GM11168 (cell line): ENCODE measurements at regions not wholly inside any gene's neighbourhood (a gene's known extent, or its start where the extent isn't known, plus 50 kb on each side); places are given as distances from the start of the nearest gene placed in this dataset.

Source experiments
- in situ Hi-C: fragments of 300-500 bp; cut with MboI; formaldehyde crosslinking; loops from one replicate; pipeline ENCODE4 v1.12.0; 2022; ENCODE audit warnings: low sequenced_read_pairs; ENCODE audit not compliant: unreplicated experiment

DNA sequence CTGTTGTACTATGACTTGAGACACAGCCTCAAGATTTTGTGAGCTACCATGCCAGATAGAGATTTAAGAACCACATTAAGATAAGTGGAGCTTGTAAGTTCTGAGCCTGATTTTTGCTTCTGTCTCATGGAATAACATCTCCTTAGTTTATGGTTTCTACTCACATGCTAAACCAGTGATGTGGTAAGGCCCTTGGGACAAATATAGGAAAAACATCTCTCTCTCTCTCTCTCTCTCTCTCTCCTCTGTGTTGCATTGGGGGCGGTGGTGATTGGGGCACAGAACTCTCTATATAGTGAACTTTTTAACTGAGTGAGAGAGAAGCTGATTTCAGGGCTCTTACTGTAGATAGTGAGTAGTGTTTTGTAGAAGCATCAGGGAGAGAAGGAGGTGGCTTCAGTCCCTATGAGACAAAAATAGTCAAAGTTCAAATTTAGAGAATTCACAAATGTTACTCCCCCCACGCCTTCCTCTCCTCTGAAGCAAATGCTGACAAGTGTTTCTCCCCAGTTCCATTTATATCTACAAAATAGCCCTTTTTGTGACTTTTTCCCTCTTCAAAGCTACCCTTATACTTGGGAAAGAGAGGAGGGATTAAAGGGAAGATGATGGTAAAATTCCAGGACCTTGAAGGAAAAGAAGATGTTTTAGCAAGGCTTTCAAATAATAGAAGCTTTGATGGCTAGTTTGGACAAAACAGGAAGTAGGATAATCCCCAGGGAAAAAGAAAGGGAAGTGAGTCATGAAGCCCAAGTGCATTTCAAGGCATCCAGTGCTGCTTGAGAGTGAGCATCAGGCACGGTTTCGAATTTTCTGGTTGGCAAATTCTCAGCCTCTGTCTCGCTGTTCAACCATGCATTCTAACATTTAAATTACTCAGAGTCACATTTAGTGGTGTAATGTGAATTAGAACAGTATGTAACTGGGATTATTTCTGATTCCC is 134.3 kb upstream of the AP1S2 start:
- in situ Hi-C loops = no loop called here

DNA sequence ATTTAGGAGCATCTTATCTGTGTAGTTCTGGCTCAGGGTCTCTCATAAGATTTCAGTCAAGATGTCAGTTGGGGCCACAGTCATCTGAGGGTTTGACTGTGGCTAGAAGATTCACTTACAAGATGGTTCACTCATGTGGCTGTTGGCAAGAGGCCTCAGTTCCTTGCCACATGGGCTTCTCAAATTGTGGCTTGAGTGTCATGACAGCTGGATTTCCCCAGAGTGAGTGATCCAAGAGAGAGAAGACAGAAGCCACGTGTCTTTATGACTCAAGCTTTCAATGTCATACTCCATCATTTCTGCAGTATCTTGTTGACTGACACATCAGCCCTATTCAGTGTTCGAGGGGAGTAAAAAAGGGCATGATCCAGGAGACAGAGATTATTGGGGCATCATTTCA is 131.3 kb upstream of the AP1S2 start:
- in situ Hi-C loops = no loop called here

GRCh38 chrX:15983034-15983433 is 128.4 kb upstream of the AP1S2 start:
- in situ Hi-C loops = no loop called here

DNA sequence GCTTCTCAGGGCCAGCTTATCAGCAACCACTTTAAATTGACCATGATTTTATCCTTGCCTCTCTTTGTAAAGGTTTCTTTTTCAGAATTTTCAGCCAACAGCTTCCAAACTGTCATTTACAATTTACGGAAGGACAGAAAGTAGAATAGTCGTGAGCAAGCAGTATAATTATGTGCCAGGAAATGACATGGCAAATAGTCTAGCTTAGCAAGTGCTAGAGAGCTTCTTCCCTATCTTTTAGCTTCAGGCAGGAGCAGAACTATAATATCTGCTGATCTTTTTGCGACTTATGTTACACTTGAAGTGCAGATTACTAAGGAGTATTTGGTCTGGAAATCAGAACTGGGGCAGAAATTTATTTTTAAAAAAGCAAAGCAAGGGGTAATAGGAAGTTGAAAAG is 123.0 kb upstream of the AP1S2 start:
- in situ Hi-C loops = no loop called here

DNA sequence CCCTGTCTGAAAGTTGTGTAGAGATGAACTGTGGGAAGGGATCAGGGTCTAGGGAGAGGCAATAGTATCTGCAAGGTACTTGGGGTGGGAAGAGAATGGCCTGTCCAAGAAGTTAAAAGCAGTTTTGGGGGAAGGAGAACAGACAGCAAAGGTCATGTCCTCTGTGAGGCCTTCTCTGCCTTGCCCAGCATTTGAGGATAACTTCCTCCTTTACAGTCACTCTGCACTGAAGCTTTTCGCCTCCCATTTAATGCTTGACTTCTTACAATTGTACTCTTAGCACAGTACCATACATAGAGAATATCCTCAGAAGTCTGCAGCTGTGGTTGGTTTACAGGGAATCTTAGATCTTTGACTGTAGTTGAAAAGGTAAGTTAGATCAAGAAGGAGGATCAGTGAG is 121.8 kb upstream of the AP1S2 start:
- in situ Hi-C loops = no loop called here

DNA sequence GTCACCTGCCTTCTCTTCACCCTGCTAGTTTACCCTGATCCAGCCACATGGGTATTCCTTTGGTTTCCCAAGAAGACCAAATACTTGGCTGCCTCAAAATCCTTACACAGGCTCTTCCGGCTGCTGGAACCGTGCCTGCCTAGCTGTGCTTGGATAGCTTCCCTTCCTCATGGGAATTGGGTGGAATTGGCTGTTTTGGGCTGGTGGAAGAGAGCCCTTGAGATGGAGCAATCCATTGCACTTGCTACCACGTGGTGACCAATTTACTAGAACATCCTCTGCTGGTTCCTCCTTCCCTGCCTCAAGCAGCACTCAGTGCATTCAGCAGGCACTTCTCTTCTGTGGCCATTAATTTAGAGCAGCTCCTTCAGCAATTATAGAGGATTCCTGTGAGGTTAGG is 119.3 kb upstream of the AP1S2 start:
- in situ Hi-C loops = no loop called here

GRCh38 chrX:15973299-15973698 is 118.7 kb upstream of the AP1S2 start:
- in situ Hi-C loops = no loop called here

DNA sequence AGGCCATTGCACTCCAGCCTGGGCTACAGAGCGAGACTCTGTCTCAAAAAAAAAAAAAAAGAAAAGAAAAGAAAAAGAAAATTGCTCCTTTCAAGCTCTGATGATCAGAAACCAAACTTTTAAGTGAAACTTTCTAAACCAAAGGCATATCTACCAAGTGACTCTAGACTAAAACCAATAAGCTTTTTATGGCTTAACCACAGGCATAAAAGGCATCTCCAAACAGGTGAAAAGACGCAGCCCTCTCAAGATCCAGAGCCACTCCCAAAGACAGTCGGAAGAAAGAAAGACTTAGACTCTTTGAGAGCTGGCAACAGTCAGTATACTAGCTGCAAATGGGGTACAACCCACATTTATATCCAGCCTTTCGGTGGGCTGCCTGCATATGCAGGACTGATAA is 117.1 kb upstream of the AP1S2 start:
- in situ Hi-C loops = no loop called here

- in situ Hi-C loops = no loop called here
These were observed 109.2 kb upstream of the AP1S2 start for GRCh38 chrX:15963858-15964257.

GRCh38 chrX:15960237-15960636 is 105.6 kb upstream of the AP1S2 start:
- in situ Hi-C loops = no loop called here

DNA sequence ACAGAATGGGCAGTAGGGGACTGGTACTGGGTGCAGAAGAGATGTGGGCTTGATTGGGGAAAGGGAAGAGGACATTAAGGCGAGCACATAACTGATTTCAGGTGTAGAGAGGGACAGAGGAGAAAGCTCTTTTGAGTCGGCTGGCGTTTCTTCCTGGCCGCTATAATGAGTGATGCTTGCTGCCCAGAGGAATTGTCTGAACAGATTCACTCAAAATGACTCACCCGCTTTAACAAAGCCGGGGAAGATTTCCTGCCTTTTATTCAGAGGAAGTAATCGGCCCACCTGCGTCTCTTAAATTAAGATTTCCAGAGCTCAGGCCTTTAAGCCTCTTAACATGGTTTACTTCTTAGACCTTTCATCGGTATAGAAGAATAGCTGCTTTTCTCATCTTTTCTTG is 102.1 kb upstream of the AP1S2 start:
- in situ Hi-C loops = no loop called here

DNA sequence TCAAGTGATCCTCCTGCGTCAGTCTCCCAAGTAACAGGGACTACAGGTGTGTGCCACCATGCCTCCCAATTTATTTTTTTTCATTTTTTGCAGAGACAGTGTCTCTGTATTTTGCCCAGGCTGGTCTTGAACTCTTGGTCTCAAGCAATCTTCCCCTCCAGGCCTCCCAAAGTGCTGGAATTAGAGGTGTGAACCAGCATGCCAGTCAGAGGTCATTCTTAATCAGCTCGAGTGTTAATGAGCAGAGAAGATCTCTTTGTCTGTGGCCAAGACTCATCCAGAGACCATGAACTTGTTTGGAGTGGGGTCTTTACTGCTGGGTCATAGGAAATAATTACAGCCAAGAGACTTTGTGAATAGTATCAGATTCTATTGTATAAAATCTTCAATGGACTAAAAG is 99.2 kb upstream of the AP1S2 start:
- in situ Hi-C loops = no loop called here

GRCh38 chrX:15952212-15952611 is 97.6 kb upstream of the AP1S2 start:
- in situ Hi-C loops = no loop called here

- in situ Hi-C loops = loop anchor here (25.0 kb wide), 2 partner anchors 189 to 489 kb away; no protein-coding TSS in a partner anchor
These were observed 93.7 kb upstream of the AP1S2 start for GRCh38 chrX:15948318-15948660.

DNA sequence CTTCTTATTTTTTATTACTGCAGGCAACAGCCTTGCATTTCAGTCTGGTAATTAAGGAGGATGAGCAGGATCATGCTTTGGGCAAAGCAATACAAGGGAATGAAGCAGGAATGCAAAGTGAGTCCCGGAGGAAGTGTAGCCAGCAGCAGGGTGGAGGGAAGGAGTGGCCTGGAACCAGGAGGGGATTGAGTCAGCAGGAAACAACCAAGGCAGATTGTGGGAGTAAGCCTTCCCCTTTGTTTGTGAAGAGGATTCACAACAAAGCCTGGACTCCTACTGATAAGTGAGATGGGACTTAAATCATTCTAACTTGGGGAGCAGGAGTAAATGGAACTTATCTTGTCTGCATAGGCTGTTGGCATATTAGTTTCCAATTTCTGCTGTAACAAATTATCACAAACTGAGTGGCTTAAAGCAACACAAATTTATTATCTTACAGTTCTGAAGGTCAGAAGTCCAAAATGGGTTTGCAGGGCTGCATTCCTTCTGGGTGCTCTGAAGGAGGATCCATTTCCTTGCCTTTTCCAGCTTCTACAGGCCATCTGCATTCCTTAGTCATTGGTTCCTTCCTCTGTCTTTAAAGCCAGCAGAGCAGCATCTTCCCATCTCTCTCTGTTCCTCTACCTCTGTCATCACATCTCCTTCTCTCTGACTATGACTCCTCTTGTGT is 93.2 kb upstream of the AP1S2 start:
- in situ Hi-C loops = loop anchor here (25.0 kb wide), 2 partner anchors 190 to 490 kb away; no protein-coding TSS in a partner anchor

DNA sequence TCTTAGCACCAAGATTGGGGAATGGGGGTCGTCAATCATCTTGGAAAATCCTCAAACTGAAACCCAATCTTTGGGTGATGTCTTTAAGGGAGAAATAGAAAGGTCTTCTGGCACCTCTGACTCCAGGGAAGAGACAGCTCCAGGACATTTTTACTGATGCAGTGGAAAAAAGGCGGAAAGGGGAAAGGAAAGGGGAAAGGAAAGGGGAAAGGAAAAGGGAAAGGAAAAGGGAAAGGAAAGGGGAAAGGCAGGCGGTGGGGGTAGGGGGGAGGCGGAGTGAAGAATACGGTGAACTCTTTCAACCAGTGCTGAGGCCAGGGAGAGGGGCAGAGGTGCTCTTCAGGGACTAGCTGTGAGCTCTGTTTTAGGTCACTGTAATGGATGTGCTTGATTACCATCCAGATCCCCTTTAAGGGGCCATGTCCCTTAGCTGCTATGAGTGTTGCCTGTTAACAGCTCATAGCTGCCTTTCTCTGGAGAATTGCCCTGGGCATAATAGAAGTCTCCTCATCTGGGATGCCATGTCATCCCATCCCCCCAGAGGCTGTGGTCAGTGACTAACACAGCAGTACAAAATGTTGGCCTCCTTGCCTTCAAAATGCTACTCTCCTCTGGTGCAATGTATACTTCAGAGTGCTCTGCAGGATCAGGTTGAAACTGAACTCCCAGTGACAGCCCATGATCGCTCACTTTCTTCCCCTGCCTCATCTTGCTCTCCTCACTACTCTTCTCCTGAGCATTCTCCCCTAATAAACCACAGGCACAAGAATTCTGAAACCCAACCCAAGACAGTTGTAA is 92.4 kb upstream of the AP1S2 start:
- in situ Hi-C loops = loop anchor here (25.0 kb wide), 2 partner anchors 190 to 490 kb away; no protein-coding TSS in a partner anchor

- in situ Hi-C loops = loop anchor here (25.0 kb wide), 2 partner anchors 194 to 494 kb away; no protein-coding TSS in a partner anchor
These were observed 88.8 kb upstream of the AP1S2 start for GRCh38 chrX:15943391-15943790.

DNA sequence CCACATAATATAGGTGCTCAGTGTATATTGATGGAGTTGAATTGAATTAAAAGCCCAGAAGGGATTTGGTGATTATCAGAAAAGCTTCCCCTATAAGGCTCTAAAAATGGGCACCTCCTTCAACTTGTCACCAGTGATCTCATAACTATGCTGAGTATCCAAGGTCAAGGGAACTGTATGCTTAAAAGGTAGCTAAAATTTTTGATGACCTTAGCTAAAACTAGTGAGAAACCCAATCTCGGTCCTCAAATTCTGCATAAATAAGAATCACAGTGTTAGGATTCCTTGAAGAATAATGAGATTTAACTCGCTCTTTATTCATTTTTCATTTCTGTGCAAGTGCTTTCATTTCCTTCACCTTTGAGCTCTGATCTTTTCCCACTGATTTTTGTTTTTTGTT is 87.7 kb upstream of the AP1S2 start:
- in situ Hi-C loops = loop anchor here (25.0 kb wide), 2 partner anchors 195 to 495 kb away; no protein-coding TSS in a partner anchor

DNA sequence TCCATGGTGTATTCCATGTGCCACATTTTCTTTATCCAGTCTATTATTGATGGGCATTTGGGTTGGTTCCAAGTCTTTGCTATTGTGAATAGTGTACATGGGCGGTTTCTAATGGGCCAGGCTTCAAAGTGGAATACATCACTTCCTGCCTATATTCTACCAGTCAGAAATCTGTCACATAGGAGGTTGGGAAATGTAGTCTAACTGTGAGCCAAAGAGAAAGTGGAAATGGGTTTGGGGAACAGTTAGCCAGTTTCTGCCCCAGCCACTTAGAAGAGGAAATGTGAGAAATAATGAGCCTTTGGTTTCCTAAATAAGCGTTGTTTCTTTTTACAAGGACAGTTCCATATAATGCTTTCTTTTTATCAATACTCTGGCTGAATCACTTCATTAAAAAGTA is 85.1 kb upstream of the AP1S2 start:
- in situ Hi-C loops = loop anchor here (25.0 kb wide), 2 partner anchors 198 to 498 kb away; no protein-coding TSS in a partner anchor

DNA sequence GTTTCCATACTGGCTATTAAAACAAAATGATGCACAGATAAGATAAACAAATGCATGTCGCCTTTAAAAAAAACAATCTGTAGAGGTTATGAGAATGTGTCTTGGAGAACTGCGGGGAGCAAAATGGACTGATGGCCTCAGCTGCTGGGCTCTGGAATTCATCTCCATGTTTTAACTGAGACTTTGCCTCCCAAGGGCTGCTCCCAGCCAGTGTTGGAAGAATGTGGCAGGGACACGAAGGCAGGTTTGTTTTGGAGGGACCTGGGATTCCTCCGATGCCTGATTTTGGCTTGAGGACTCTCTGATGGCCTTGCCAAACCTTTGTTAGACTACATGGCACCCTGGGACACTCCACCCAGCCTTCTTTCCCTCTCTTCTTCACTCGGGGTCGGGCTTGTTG is 83.5 kb upstream of the AP1S2 start:
- in situ Hi-C loops = loop anchor here (25.0 kb wide), 2 partner anchors 199 to 499 kb away; no protein-coding TSS in a partner anchor
